Calu3 (cell line): ENCODE measurements at regions not wholly inside any gene's neighbourhood (a gene's known extent, or its start where the extent isn't known, plus 50 kb on each side); places are given as distances from the start of the nearest gene placed in this dataset.

Experiments used
- BruUV-seq: library from RNA; stranded (reverse); fragments of 400-500 nt; replicated peaks from 2 replicates; lab custom pipeline; 2021; lab: Mats Ljungman, UMichigan
- CTCF ChIA-PET: fragments of 300-600 bp; sonication (Branson Sonifier 250); formaldehyde crosslinking; loops from one replicate; lab custom pipeline; 2022; ENCODE audit warnings: antibody characterized with exemption; lab: Charles Lee
- DNase-seq: peaks from one replicate; pipeline ENCODE4 v3.0.0; 2022
- H3K27ac Mint-ChIP-seq: one replicate; pipeline ENCODE4 v1.8.0; 2022; ENCODE audit warnings: mixed read lengths; ENCODE audit not compliant: unreplicated experiment
- H3K27me3 Mint-ChIP-seq: one replicate; pipeline ENCODE4 v1.8.0; 2022; ENCODE audit warnings: mixed read lengths; ENCODE audit not compliant: unreplicated experiment
- H3K36me3 Mint-ChIP-seq: one replicate; pipeline ENCODE4 v1.8.0; 2022; ENCODE audit warnings: mild to moderate bottlenecking, moderate library complexity, mixed read lengths; ENCODE audit not compliant: insufficient read depth, unreplicated experiment
- H3K4me1 Mint-ChIP-seq: one replicate; pipeline ENCODE4 v1.8.0; 2022; ENCODE audit warnings: mild to moderate bottlenecking, low read depth, mixed read lengths; ENCODE audit not compliant: unreplicated experiment
- H3K4me3 Mint-ChIP-seq: one replicate; pipeline ENCODE4 v1.8.0; 2022; ENCODE audit warnings: mild to moderate bottlenecking, low read depth, moderate library complexity, mixed read lengths; ENCODE audit not compliant: unreplicated experiment
- H3K9me3 Mint-ChIP-seq: one replicate; pipeline ENCODE4 v1.8.0; 2022; ENCODE audit warnings: low read depth, mixed read lengths; ENCODE audit not compliant: unreplicated experiment
- intact Hi-C: fragments of 100-400 bp; cut with micrococcal nuclease; formaldehyde crosslinking; loops from one replicate; pipeline ENCODE4 v1.10.0; 2022; ENCODE audit not compliant: unreplicated experiment
- TF ChIP-seq, protein P1 (sequence below): fragments of 200-600 bp; IDR thresholded peaks from one replicate; pipeline ENCODE4 v1.8.0; 2022; ENCODE audit warnings: antibody characterized with exemption; ENCODE audit not compliant: unreplicated experiment

DNA sequence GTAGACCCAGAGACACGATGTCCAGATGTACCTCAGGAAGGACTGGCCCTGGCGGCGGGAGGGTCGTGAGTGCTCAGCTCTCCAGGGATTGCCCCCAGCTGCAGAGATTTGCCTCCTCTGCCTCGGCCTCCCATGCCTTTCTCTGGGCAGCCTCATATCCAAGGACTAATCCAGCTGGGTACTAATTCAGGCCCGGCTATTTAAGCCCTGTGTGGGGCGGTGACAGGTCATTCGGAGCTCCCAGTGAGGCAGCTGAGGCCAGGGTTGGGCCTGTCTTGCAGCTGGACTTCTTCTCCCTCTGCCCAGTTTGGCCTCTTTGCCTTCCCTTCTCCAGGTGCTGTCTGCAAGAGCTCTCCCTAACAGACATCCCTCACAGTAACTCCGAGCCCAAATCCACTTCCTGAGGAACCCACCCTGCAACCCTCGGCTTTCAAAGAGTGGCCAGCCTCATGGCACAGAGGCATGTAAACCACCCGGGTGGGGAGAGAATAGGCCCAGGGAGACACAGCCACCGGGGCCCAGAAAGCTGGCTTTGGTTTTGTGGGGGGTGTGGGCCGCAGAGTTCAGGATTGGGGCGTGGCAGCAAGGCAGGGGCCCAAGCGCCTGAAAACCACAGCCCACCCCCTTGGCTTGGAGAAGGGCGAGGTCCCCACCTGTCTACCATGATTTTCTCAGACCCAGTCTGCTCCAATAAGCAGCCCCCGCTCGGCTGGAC lies 85.8 kb downstream of the PPCDC start:
- intact Hi-C loops = no loop called here
- no peak for DNase-seq
- H3K4me3 Mint-ChIP-seq = no peak overlapping the region
- peaks cover 51% of the 10 kb centered on the region for H3K36me3 Mint-ChIP-seq
- H3K27ac Mint-ChIP-seq = peak overlapping the region; percentile 89
- TF ChIP-seq, protein P1, sequence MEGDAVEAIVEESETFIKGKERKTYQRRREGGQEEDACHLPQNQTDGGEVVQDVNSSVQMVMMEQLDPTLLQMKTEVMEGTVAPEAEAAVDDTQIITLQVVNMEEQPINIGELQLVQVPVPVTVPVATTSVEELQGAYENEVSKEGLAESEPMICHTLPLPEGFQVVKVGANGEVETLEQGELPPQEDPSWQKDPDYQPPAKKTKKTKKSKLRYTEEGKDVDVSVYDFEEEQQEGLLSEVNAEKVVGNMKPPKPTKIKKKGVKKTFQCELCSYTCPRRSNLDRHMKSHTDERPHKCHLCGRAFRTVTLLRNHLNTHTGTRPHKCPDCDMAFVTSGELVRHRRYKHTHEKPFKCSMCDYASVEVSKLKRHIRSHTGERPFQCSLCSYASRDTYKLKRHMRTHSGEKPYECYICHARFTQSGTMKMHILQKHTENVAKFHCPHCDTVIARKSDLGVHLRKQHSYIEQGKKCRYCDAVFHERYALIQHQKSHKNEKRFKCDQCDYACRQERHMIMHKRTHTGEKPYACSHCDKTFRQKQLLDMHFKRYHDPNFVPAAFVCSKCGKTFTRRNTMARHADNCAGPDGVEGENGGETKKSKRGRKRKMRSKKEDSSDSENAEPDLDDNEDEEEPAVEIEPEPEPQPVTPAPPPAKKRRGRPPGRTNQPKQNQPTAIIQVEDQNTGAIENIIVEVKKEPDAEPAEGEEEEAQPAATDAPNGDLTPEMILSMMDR = no peak
- CTCF ChIA-PET = interaction anchor here (0.6 to 2.5 kb wide), 6 partner anchors 10 to 92 kb away, joined by 3 to 25 read pairs (median 6); partner anchors contain the start of gene C15orf39
- peaks cover 13% of the 10 kb centered on the region for H3K27me3 Mint-ChIP-seq
- peaks cover 65% of the 10 kb centered on the region for H3K4me1 Mint-ChIP-seq
- no TSS peak for BruUV-seq
- peaks cover 4% of the 10 kb centered on the region for H3K9me3 Mint-ChIP-seq

GRCh38 chr15:75109736-75110130 lies 86.3 kb downstream of the PPCDC start:
- BruUV-seq = no TSS peak
- H3K27ac Mint-ChIP-seq = peak overlapping the region; percentile 89

GRCh38 chr15:75112278-75112847 lies 89.0 kb downstream of the PPCDC start:
- intact Hi-C loops = no loop called here
- H3K4me3 Mint-ChIP-seq = no peak overlapping the region
- no peaks in the 10 kb centered on the region for H3K27me3 Mint-ChIP-seq
- H3K36me3 Mint-ChIP-seq = peaks cover 32% of the 10 kb centered on the region
- no peak for DNase-seq
- CTCF ChIA-PET = interaction anchor here (0.9 to 1.0 kb wide), 2 partner anchors 47 to 69 kb away, joined by 3 to 4 read pairs; no protein-coding TSS in a partner anchor
- H3K27ac Mint-ChIP-seq = peak overlapping the region; percentile 24
- TF ChIP-seq, protein P1 = no peak
- no TSS peak for BruUV-seq
- H3K4me1 Mint-ChIP-seq = peaks cover 39% of the 10 kb centered on the region
- H3K9me3 Mint-ChIP-seq = peaks cover 4% of the 10 kb centered on the region

More at GRCh38 chr15:75109736-75110130, 86.3 kb downstream of the PPCDC start:
- CTCF ChIA-PET = interaction anchor here (0.6 to 2.0 kb wide), 2 partner anchors 9 to 66 kb away, joined by 5 to 25 read pairs; no protein-coding TSS in a partner anchor
- peaks cover 48% of the 10 kb centered on the region for H3K36me3 Mint-ChIP-seq
- H3K9me3 Mint-ChIP-seq = peaks cover 4% of the 10 kb centered on the region
- peaks cover 7% of the 10 kb centered on the region for H3K27me3 Mint-ChIP-seq
- DNase-seq = no peak
- TF ChIP-seq, protein P1 = no peak
- intact Hi-C loops = no loop called here
- peaks cover 62% of the 10 kb centered on the region for H3K4me1 Mint-ChIP-seq
- no peak overlapping the region for H3K4me3 Mint-ChIP-seq

- DNase-seq = no peak
- Mint-ChIP-seq H3K4me3 (no peak overlapping the region), H3K4me1 (peaks cover 34% of the 10 kb centered on the region), H3K36me3 (peaks cover 28% of the 10 kb centered on the region), H3K9me3 (peaks cover 6% of the 10 kb centered on the region), H3K27me3 (no peaks in the 10 kb centered on the region), H3K27ac (peak overlapping the region; percentile 24)
- TF ChIP-seq, protein P1 = no peak
- intact Hi-C loops = no loop called here
- BruUV-seq = no TSS peak
- CTCF ChIA-PET = no interaction called here
Observed at GRCh38 chr15:75112848-75113492, 88.7 kb upstream of the C15orf39 start.
